ENCODE measurements at regions not wholly inside any gene's neighbourhood (a gene's known extent, or its start where the extent isn't known, plus 50 kb on each side); places are given as distances from the start of the nearest gene placed in this dataset.

DNA sequence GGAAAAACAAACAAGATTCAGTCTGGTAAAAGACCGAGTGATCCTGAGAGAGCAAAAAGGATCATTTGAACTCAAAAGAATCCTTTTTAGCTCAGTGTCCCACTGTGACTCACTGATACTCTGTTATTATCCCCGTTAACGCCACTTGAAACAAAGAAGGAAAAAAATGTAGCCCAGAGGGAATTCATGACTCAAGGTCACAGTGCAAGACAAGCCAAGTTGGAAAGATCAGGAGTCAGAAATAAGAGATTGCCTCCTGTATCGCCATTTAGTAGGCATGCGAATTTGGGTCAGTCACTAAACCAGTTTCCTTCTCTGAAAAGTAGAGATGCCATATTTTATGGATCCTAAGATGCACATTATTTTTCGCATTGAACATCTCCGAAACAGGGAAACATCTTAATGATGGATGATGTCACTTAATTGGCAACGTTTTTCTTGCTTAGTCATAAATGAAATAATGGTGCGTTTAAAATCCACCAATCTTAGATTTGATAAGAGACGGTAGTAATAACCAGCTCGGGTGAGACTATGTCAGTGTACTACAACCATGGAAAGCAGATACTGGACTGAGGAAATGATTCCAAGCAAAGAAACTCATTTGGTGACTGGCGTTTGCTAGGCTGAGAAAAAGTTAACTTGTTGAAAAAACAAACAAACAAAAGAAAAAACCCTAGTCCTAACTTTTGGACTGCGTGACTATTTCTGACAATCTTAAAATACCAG is 502.0 kb upstream of the CELF2 start:
- H3K27ac ChIP-seq: peak overlapping the region in 1 of 2 donors; percentile 28
- intact Hi-C loops (cut with DNase I; ENCODE audit: low total_unique reads): no loop called here
- no peak for DNase-seq
- H3K4me3 ChIP-seq: peak overlapping the region in 1 of 2 donors; percentile 4
- TF ChIP-seq, protein P1, sequence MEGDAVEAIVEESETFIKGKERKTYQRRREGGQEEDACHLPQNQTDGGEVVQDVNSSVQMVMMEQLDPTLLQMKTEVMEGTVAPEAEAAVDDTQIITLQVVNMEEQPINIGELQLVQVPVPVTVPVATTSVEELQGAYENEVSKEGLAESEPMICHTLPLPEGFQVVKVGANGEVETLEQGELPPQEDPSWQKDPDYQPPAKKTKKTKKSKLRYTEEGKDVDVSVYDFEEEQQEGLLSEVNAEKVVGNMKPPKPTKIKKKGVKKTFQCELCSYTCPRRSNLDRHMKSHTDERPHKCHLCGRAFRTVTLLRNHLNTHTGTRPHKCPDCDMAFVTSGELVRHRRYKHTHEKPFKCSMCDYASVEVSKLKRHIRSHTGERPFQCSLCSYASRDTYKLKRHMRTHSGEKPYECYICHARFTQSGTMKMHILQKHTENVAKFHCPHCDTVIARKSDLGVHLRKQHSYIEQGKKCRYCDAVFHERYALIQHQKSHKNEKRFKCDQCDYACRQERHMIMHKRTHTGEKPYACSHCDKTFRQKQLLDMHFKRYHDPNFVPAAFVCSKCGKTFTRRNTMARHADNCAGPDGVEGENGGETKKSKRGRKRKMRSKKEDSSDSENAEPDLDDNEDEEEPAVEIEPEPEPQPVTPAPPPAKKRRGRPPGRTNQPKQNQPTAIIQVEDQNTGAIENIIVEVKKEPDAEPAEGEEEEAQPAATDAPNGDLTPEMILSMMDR (IDR thresholded peaks at IDR 0.05): no peak
- no peaks in the 10 kb centered on the region for H3K27me3 ChIP-seq
- H3K36me3 ChIP-seq: no peaks in the 10 kb centered on the region
- peaks cover 0 to 19% (median 0%) of the 10 kb centered on the region in 4 donors for H3K4me1 ChIP-seq
- no peaks in the 10 kb centered on the region for H3K9me3 ChIP-seq

DNA sequence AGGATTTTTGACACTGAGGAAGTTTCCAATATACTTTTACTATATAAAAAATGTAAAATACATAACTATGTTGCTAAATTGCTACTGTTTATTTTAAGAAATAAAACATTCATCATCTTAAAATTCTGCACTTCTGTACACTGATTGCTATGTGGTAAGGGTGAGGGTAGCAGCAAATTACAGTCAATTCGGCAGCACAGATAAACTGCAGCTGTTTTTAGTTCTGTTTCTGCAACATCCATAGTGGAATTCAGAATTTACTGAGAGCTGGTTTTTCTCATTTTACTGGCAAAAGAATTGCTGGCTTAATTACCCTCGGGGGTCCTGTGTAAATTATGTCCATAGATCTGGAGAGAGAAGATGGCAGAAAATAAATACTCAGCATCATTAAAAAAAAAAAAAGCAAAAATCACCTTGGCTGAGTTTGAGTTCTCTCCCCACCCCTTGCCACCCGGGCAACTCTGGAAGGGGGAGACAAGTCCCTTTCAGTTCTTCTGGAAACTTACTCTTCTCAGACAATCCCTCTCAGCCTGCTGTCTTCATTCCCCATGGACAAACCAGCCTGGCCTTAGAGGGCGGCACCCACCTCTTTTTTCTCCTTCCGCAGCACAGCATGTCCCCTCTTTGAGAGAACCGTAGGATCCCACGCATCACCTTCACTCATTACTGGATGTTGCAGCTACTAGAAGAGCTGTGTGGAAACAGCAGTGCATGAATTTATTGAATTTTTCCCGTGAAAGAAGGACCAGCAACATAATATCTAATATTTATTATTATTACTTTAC is 501.1 kb upstream of the CELF2 start:
- no peak for DNase-seq
- Histone ChIP-seq H3K9me3 (no peaks in the 10 kb centered on the region), H3K27me3 (no peaks in the 10 kb centered on the region), H3K27ac (no peak overlapping the region), H3K36me3 (no peaks in the 10 kb centered on the region), H3K4me1 (peaks cover 0 to 19% (median 0%) of the 10 kb centered on the region in 4 donors), H3K4me3 (no peak overlapping the region)
- TF ChIP-seq, protein P1 (IDR thresholded peaks at IDR 0.05): no peak
- intact Hi-C loops (cut with DNase I; ENCODE audit: low total_unique reads): no loop called here

DNA sequence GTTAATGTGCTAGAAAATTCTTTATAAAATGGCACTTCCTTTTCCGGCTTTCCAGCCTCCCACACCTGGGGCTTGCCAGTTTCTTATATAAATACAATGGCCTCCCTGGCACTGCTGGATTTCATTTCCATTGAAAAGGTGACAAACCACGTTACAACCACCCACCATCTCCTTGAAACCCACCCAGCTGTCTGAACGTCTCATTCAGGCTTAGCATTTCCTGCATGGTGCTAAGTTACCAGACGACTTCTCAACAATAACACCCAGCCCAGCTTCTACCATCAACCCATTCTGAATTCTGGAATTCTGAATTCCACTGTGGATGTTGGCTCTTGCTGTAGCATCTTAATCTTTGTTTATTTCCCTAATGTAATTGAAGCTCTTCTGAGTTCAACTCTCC is 499.8 kb upstream of the CELF2 start:
- no peak overlapping the region for H3K4me3 ChIP-seq
- no peak for DNase-seq
- H3K9me3 ChIP-seq: no peaks in the 10 kb centered on the region
- no peak overlapping the region for H3K27ac ChIP-seq
- intact Hi-C loops (cut with DNase I; ENCODE audit: low total_unique reads): no loop called here
- TF ChIP-seq, protein P1 (IDR thresholded peaks at IDR 0.05): no peak
- no peaks in the 10 kb centered on the region for H3K27me3 ChIP-seq
- H3K4me1 ChIP-seq: peaks cover 0 to 19% (median 0%) of the 10 kb centered on the region in 4 donors
- H3K36me3 ChIP-seq: no peaks in the 10 kb centered on the region

DNA sequence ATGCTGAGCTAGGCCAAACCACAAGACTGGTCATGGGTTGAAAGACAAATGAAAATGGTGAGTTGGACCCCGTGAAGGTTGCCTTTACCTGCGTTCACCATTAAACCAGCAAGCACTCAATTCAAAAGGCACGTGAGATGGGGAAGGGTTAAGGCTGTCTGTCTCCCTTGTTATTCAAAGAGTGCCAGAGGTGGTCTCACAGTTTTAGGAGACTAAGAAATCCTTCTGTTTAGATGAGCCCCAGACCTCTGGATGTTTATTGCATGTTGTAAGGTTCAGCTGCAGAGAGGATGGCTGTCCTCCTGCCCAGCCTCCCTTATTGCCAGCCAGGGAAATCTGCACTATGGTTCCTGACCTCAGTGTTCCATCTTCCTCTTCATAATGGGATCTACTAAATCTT is 498.0 kb upstream of the CELF2 start:
- Histone ChIP-seq H3K4me1 (peaks cover 0 to 19% (median 0%) of the 10 kb centered on the region in 4 donors), H3K27ac (no peak overlapping the region), H3K4me3 (no peak overlapping the region), H3K36me3 (no peaks in the 10 kb centered on the region), H3K27me3 (no peaks in the 10 kb centered on the region), H3K9me3 (no peaks in the 10 kb centered on the region)
- no peak for DNase-seq
- intact Hi-C loops (cut with DNase I; ENCODE audit: low total_unique reads): no loop called here
- TF ChIP-seq, protein P1 (IDR thresholded peaks at IDR 0.05): no peak

DNA sequence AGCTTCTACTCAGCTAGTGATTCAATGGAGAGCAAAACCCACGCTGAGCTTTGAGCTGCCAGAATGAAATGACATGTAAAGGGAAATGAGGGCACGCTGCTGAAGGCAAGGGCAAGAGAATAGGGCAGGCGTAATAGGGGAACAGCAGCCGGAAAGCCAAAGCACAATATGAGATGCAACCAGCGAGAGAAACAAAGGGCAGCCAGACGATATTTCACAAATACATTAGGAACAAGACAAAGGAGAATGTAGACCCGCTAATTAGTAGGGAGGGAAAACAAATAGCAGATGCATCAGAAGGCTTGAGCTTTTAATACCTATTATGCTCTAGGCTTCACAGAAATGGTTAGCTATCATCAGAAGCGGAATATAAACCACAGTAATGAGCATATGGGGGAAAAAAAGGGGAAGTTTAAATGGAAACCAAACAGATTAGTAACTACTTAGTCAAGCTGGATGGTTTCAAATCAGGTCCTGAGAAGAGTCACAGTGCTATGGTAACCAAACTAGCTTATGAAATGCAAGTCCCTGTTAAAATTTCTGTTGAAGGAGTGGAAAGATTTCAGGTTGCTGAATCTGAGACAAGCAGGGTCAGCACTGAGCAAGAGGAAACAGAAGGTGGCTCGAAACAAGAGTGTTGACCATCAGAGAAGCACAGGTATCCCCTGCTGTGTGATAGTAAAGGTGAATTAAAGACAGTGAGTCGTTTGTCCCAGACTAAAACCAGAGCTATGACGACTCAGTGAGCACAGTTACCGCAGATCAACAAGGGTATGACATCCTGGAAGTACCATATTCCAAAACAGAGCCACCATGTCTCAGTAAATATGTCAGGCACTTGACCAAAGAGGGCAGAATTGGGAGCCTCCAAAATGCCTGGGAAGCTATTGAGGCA is 496.9 kb upstream of the CELF2 start:
- H3K9me3 ChIP-seq: no peaks in the 10 kb centered on the region
- H3K27me3 ChIP-seq: no peaks in the 10 kb centered on the region
- no peak overlapping the region for H3K27ac ChIP-seq
- H3K4me1 ChIP-seq: peaks cover 0 to 12% (median 0%) of the 10 kb centered on the region in 4 donors
- no peaks in the 10 kb centered on the region for H3K36me3 ChIP-seq
- DNase-seq: no peak
- TF ChIP-seq, protein P1 (IDR thresholded peaks at IDR 0.05): no peak
- intact Hi-C loops (cut with DNase I; ENCODE audit: low total_unique reads): no loop called here
- H3K4me3 ChIP-seq: no peak overlapping the region

All from tibial artery (tissue), 4 donors.